ENCODE measurements at regions not wholly inside any gene's neighbourhood (a gene's known extent, or its start where the extent isn't known, plus 50 kb on each side); places are given as distances from the start of the nearest gene placed in this dataset.

DNA sequence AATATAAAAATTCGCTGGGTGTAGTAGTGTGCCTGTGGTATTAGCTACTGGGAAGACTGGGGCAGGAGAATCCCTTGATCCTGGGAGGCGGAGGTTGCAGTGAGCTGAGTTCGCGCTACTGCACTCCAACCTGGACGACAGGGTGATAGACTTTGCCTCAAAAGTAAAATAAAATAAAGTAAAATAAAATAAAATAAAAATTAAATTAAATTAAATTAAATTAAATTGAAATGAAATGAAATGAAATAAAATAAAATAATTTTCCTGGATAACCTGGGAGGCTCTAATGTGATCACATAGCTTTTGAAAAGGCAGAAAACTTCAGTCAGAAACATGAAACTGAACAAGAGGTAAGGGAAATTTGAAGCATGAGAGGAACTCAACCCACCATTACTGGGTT is 818.4 kb upstream of the ATXN7L3B start:
- Histone ChIP-seq H3K9ac (ENCODE audit: low read length) (no peak overlapping the region), H3K4me3 (ENCODE audit: low read length) (no peak overlapping the region), H3K9me2 (replicated peaks; ENCODE audit: insufficient read depth, low read length) (no peaks in the 10 kb centered on the region), H4K20me1 (ENCODE audit: insufficient read depth, low read length) (no peaks in the 10 kb centered on the region), H2AFZ (ENCODE audit: low read length) (no peak overlapping the region), H3K27me3 (replicated peaks; ENCODE audit: insufficient read depth, low read length) (no peaks in the 10 kb centered on the region), H3K4me1 (ENCODE audit: low read length) (no peaks in the 10 kb centered on the region), H3F3A (ENCODE audit: insufficient read depth, low read length) (no peaks in the 10 kb centered on the region), H3K79me2 (ENCODE audit: low read length) (no peaks in the 10 kb centered on the region), H3K4me2 (ENCODE audit: low read depth, low read length) (no peak overlapping the region), H3K36me3 (replicated peaks; ENCODE audit: insufficient read depth, low read length) (no peaks in the 10 kb centered on the region), H3K27ac (ENCODE audit: low read length) (no peak overlapping the region), H3K9me3 (replicated peaks; ENCODE audit: insufficient read depth, low read length) (no peaks in the 10 kb centered on the region)
- no peak for TF ChIP-seq CTCF (IDR thresholded peaks at IDR 0.05; ENCODE audit: low read length)
- no peak for DNase-seq

GRCh38 chr12:73726881-73727280 is 810.8 kb upstream of the ATXN7L3B start:
- no peaks in the 10 kb centered on the region for H3F3A ChIP-seq (ENCODE audit: insufficient read depth, low read length)
- H3K9me3 ChIP-seq (replicated peaks; ENCODE audit: insufficient read depth, low read length), result no peaks in the 10 kb centered on the region
- no peak for DNase-seq
- H4K20me1 ChIP-seq (ENCODE audit: insufficient read depth, low read length), result no peaks in the 10 kb centered on the region
- H3K9ac ChIP-seq (ENCODE audit: low read length), result no peak overlapping the region
- H3K27ac ChIP-seq (ENCODE audit: low read length), result no peak overlapping the region
- no peak overlapping the region for H2AFZ ChIP-seq (ENCODE audit: low read length)
- H3K4me3 ChIP-seq (ENCODE audit: low read length), result no peak overlapping the region
- H3K4me1 ChIP-seq (ENCODE audit: low read length), result no peaks in the 10 kb centered on the region
- no peak overlapping the region for H3K4me2 ChIP-seq (ENCODE audit: low read depth, low read length)
- H3K79me2 ChIP-seq (ENCODE audit: low read length), result no peaks in the 10 kb centered on the region
- no peak for TF ChIP-seq EZH2phosphoT487 (IDR thresholded peaks at IDR 0.05; ENCODE audit: low read length)
- TF ChIP-seq EZH2 (optimal IDR thresholded peaks at IDR 0.05; ENCODE audit: low read depth, low read length), result no peak
- TF ChIP-seq CTCF (IDR thresholded peaks at IDR 0.05; ENCODE audit: low read length), result no peak
- no peaks in the 10 kb centered on the region for H3K27me3 ChIP-seq (replicated peaks; ENCODE audit: insufficient read depth, low read length)
- no peaks in the 10 kb centered on the region for H3K36me3 ChIP-seq (replicated peaks; ENCODE audit: insufficient read depth, low read length)
- H3K9me2 ChIP-seq (replicated peaks; ENCODE audit: insufficient read depth, low read length), result no peaks in the 10 kb centered on the region

- Histone ChIP-seq H3K9me2 (replicated peaks; ENCODE audit: insufficient read depth, low read length) (no peaks in the 10 kb centered on the region), H4K20me1 (ENCODE audit: insufficient read depth, low read length) (no peaks in the 10 kb centered on the region), H3K9ac (ENCODE audit: low read length) (no peak overlapping the region), H3K4me2 (ENCODE audit: low read depth, low read length) (no peak overlapping the region), H3K9me3 (replicated peaks; ENCODE audit: insufficient read depth, low read length) (no peaks in the 10 kb centered on the region), H3K36me3 (replicated peaks; ENCODE audit: insufficient read depth, low read length) (no peaks in the 10 kb centered on the region), H3K27ac (ENCODE audit: low read length) (no peak overlapping the region), H3K4me3 (ENCODE audit: low read length) (no peak overlapping the region), H2AFZ (ENCODE audit: low read length) (no peak overlapping the region), H3K79me2 (ENCODE audit: low read length) (no peaks in the 10 kb centered on the region), H3K27me3 (replicated peaks; ENCODE audit: insufficient read depth, low read length) (no peaks in the 10 kb centered on the region), H3F3A (ENCODE audit: insufficient read depth, low read length) (no peaks in the 10 kb centered on the region), H3K4me1 (ENCODE audit: low read length) (no peaks in the 10 kb centered on the region)
- no peak for TF ChIP-seq EZH2phosphoT487 (IDR thresholded peaks at IDR 0.05; ENCODE audit: low read length)
- no peak for TF ChIP-seq CTCF (IDR thresholded peaks at IDR 0.05; ENCODE audit: low read length)
- DNase-seq, result no peak
Observed at GRCh38 chr12:73731658-73732057, 806.0 kb upstream of the ATXN7L3B start.

- H4K20me1 ChIP-seq (ENCODE audit: insufficient read depth, low read length), result no peaks in the 10 kb centered on the region
- no peaks in the 10 kb centered on the region for H3K79me2 ChIP-seq (ENCODE audit: low read length)
- H3F3A ChIP-seq (ENCODE audit: insufficient read depth, low read length), result no peaks in the 10 kb centered on the region
- DNase-seq, result no peak
- no peak overlapping the region for H3K27ac ChIP-seq (ENCODE audit: low read length)
- H3K36me3 ChIP-seq (replicated peaks; ENCODE audit: insufficient read depth, low read length), result no peaks in the 10 kb centered on the region
- H3K4me3 ChIP-seq (ENCODE audit: low read length), result no peak overlapping the region
- H3K9me3 ChIP-seq (replicated peaks; ENCODE audit: insufficient read depth, low read length), result no peaks in the 10 kb centered on the region
- TF ChIP-seq CTCF (IDR thresholded peaks at IDR 0.05; ENCODE audit: low read length) (no peak), EZH2phosphoT487 (IDR thresholded peaks at IDR 0.05; ENCODE audit: low read length) (no peak), EZH2 (optimal IDR thresholded peaks at IDR 0.05; ENCODE audit: low read depth, low read length) (no peak)
- no peak overlapping the region for H3K4me2 ChIP-seq (ENCODE audit: low read depth, low read length)
- H3K9ac ChIP-seq (ENCODE audit: low read length), result no peak overlapping the region
- no peaks in the 10 kb centered on the region for H3K27me3 ChIP-seq (replicated peaks; ENCODE audit: insufficient read depth, low read length)
- no peaks in the 10 kb centered on the region; the same call in 1 of the 2 replicates for H3K9me2 ChIP-seq (replicated peaks; ENCODE audit: insufficient read depth, low read length)
- no peak overlapping the region for H2AFZ ChIP-seq (ENCODE audit: low read length)
- no peaks in the 10 kb centered on the region for H3K4me1 ChIP-seq (ENCODE audit: low read length)
Observed at GRCh38 chr12:73769337-73769736, 768.3 kb upstream of the ATXN7L3B start.

Data from MM.1S (cell line).